ENCODE measurements at regions not wholly inside any gene's neighbourhood (a gene's known extent, or its start where the extent isn't known, plus 50 kb on each side); places are given as distances from the start of the nearest gene placed in this dataset.

DNA sequence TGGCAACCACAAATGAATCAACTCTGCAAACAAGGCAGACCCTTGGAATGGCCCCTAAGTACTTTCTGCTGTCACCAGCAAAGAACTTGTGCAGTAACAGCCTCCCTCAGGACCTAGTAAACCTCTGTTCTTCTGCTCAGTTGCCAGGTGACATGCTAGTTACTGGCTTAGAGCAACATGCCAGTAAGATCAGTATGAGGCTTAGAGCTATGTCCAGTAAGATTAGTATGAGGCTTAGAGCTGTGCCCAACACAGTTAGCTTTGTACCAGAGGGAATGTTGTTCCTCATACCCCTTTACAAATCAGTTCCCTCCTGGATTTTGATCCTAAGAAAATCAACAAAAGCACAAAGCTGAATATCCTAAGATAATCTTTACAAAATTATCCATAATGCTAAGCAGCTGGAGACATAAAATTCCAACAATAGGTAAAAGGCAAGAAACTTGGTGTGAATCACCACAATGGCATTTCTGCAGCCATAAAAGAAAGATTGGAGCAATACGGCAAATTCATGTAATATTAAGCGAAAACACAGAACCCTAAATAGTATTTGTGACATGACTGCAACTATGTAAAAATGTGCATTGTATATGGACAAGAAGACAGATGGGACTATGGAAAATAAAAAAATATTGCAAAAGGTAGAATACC, 107.3 kb upstream of the LPP start:
- TF ChIP-seq CTCF (IDR thresholded peaks at IDR 0.05 in 8 of 11, conservative IDR thresholded peaks at IDR 0.05 in 3 of 11): no peak
- TF ChIP-seq POLR2A (IDR thresholded peaks at IDR 0.05): no peak
- no peak for TF ChIP-seq POLR2AphosphoS5 (IDR thresholded peaks at IDR 0.05)

Data from spleen (tissue), 7 donors.